ENCODE measurements at regions not wholly inside any gene's neighbourhood (a gene's known extent, or its start where the extent isn't known, plus 50 kb on each side); places are given as distances from the start of the nearest gene placed in this dataset.

GRCh38 chr4:162920649-162921048 lies 246.0 kb downstream of the NAF1 start:
- TF ChIP-seq JUNB (IDR thresholded peaks at IDR 0.05) (no peak), CTCF (IDR thresholded peaks at IDR 0.05) (no peak), POLR2A (IDR thresholded peaks at IDR 0.05; ENCODE audit: low read length) (no peak), ELK1 (IDR thresholded peaks at IDR 0.05; ENCODE audit: low read depth, low read length) (no peak), SREBF2 (IDR thresholded peaks at IDR 0.05) (no peak), HOXB13 (CRISPR knock-in tag; IDR thresholded peaks at IDR 0.05; ENCODE audit: low read depth) (no peak), MYC (IDR thresholded peaks at IDR 0.05; ENCODE audit: borderline replicate concordance, low read length) (no peak), RFX5 (IDR thresholded peaks at IDR 0.05) (no peak), CBX8 (IDR thresholded peaks at IDR 0.05) (no peak), SMC3 (IDR thresholded peaks at IDR 0.05) (no peak), RAD21 (conservative IDR thresholded peaks at IDR 0.05 in 1 of 2, IDR thresholded peaks at IDR 0.05 in 1 of 2) (no peak), JUN (IDR thresholded peaks at IDR 0.05) (no peak)
- TF ChIP-seq, protein P1, sequence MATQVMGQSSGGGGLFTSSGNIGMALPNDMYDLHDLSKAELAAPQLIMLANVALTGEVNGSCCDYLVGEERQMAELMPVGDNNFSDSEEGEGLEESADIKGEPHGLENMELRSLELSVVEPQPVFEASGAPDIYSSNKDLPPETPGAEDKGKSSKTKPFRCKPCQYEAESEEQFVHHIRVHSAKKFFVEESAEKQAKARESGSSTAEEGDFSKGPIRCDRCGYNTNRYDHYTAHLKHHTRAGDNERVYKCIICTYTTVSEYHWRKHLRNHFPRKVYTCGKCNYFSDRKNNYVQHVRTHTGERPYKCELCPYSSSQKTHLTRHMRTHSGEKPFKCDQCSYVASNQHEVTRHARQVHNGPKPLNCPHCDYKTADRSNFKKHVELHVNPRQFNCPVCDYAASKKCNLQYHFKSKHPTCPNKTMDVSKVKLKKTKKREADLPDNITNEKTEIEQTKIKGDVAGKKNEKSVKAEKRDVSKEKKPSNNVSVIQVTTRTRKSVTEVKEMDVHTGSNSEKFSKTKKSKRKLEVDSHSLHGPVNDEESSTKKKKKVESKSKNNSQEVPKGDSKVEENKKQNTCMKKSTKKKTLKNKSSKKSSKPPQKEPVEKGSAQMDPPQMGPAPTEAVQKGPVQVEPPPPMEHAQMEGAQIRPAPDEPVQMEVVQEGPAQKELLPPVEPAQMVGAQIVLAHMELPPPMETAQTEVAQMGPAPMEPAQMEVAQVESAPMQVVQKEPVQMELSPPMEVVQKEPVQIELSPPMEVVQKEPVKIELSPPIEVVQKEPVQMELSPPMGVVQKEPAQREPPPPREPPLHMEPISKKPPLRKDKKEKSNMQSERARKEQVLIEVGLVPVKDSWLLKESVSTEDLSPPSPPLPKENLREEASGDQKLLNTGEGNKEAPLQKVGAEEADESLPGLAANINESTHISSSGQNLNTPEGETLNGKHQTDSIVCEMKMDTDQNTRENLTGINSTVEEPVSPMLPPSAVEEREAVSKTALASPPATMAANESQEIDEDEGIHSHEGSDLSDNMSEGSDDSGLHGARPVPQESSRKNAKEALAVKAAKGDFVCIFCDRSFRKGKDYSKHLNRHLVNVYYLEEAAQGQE (IDR thresholded peaks at IDR 0.05) = no peak
